ENCODE measurements at regions not wholly inside any gene's neighbourhood (a gene's known extent, or its start where the extent isn't known, plus 50 kb on each side); places are given as distances from the start of the nearest gene placed in this dataset.

- TF ChIP-seq, protein P1, sequence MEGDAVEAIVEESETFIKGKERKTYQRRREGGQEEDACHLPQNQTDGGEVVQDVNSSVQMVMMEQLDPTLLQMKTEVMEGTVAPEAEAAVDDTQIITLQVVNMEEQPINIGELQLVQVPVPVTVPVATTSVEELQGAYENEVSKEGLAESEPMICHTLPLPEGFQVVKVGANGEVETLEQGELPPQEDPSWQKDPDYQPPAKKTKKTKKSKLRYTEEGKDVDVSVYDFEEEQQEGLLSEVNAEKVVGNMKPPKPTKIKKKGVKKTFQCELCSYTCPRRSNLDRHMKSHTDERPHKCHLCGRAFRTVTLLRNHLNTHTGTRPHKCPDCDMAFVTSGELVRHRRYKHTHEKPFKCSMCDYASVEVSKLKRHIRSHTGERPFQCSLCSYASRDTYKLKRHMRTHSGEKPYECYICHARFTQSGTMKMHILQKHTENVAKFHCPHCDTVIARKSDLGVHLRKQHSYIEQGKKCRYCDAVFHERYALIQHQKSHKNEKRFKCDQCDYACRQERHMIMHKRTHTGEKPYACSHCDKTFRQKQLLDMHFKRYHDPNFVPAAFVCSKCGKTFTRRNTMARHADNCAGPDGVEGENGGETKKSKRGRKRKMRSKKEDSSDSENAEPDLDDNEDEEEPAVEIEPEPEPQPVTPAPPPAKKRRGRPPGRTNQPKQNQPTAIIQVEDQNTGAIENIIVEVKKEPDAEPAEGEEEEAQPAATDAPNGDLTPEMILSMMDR (IDR thresholded peaks at IDR 0.05), result no peak
- TF ChIP-seq POLR2A (IDR thresholded peaks at IDR 0.05), result no peak
Measured at GRCh38 chr16:26672206-26672605, 394.5 kb upstream of the C16orf82 start.
